Activated CD4-positive, alpha-beta T cell treated with anti-CD3 and anti-CD28 coated beads, Interleukin-2, Interleukin-4, amounts not matched to agents 100 ng/mL and 50 ng/mL, durations not matched to agents 16 hours and 8 hours (primary cell): ENCODE measurements at regions not wholly inside any gene's neighbourhood (a gene's known extent, or its start where the extent isn't known, plus 50 kb on each side); places are given as distances from the start of the nearest gene placed in this dataset.

ENCODE experiments used
- DNase-seq: peaks from one replicate; pipeline ENCODE4 v3.0.0-alpha.2; 2020; ENCODE audit warnings: low spot score

DNA sequence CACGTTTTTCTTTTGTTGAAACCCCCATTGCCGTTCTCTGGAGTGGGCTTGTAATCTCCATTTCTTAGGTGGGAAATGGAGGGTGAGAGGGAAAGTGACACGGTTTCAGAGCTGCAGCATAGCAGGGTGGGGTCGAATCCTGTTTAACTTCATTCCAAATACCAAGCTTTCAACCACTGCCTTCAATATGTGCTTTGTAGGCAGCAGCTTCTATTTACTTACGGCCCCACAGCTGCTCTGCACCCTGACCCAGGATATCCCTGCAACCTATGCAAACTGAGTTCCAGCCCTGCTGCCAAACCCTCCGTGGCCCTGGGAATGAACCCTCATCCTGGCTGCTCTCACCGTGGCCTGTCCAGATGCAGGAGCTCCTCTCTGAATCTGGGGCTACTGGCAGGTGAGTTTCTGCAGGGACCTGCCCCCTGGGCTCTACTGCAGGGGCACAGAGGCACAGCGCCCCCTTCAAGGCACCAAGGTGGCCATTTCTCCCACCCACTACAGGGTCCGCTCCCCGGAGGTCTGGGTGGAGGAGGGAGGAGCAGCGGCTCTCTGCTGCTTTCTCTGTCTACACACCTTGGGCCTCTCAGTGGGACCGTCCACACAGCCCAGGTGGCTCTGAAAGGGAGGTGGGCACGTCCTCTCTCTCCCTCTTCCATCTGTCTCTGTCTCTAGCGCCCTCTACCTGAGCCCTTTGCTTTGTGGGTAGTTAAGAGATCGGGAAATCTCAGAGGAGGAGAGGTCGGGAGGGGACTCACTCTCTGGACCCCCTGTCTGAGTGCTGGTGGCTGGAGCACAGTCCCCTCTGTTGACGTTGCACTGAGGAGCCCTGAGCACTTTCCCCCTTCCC, 279.1 kb downstream of the BRD1 start:
- DNase-seq: no peak

DNA sequence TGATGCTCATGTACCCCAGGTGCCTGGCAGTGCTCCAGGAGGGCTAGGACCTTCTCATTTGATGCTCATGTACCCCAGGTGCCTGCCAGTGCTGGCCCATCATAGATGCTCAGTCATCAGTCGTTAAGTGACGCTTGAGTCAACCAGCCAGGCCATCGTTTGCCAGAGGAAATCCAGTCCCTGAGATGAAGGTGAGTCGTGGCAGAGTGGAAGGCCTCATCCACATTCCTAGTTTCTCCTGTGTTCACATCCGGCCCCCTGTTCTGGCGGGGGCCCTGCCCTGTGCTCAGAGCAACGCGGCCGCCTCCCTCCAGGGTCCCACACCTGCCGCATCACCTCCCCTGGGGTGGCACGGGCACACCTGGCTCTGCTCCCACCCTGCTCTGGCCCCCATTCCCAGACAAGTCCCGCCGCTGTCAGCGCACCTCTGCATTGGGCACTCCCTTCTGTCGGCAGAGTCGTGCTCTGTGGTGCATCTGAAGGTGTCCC, 279.9 kb downstream of the BRD1 start:
- DNase-seq: no peak

- DNase-seq: no peak
Observed at GRCh38 chr22:49546811-49547585, 280.7 kb downstream of the BRD1 start.

GRCh38 chr22:49545606-49546005, 282.1 kb downstream of the BRD1 start:
- DNase-seq: no peak

GRCh38 chr22:49544286-49544685, 283.4 kb downstream of the BRD1 start:
- no peak for DNase-seq

- DNase-seq: no peak
Observed at GRCh38 chr22:49543876-49544275, 283.8 kb downstream of the BRD1 start.

DNA sequence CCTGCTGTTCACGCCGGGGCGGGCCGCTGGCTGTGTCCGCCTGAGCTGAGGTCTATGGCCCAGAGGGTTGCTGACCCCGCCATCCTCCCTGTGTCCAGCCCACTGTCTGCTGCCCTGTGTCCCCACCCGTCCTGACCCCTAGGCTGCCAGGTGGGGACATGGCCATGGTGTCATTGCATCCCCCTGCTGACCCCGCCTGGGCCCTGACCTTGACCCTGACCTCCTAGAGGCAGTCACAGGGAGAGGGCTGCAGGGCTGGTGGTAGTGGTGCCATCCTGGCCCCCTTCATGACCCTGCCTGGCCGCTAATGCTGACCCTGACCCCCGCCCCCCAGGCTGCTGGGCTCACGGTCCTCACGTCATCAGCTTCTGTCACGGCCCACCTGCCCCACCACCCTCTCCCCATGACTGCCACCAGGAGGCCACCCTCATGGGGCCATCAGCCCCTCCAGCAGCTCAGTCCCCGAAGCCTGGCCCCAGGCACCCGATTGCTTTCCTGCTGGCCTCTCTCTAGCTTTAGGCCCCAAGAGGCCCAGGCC, 285.9 kb downstream of the BRD1 start:
- no peak for DNase-seq

GRCh38 chr22:49540913-49541692, 286.6 kb downstream of the BRD1 start:
- no peak for DNase-seq

GRCh38 chr22:49540084-49540912, 287.4 kb downstream of the BRD1 start:
- DNase-seq: no peak

GRCh38 chr22:49538006-49538405, 289.7 kb downstream of the BRD1 start:
- DNase-seq: no peak

GRCh38 chr22:49536571-49537131, 291.0 kb downstream of the BRD1 start:
- no peak for DNase-seq

GRCh38 chr22:49535527-49536125, 292.0 kb downstream of the BRD1 start:
- no peak for DNase-seq

- DNase-seq: no peak
Observed at GRCh38 chr22:49535126-49535525, 292.5 kb downstream of the BRD1 start.

DNA sequence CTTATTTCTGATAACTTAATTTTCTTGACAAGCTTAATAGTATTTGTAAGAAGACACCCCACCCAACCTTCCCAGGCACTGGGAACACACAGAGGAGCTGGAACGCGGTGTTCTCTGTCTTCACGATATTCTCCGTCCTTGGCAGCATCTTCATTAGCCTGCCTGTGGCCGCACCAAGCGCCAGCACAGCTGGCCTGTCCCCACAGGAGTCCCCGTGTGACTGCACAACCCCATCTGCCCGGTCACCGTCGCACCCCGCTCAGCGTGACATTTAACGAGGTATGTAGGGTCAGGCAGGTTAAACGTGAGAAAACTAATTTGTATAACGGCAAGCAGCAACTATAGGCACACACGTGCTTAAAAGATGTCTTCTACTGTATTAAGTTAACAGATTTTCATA, 293.3 kb downstream of the BRD1 start:
- no peak for DNase-seq

DNA sequence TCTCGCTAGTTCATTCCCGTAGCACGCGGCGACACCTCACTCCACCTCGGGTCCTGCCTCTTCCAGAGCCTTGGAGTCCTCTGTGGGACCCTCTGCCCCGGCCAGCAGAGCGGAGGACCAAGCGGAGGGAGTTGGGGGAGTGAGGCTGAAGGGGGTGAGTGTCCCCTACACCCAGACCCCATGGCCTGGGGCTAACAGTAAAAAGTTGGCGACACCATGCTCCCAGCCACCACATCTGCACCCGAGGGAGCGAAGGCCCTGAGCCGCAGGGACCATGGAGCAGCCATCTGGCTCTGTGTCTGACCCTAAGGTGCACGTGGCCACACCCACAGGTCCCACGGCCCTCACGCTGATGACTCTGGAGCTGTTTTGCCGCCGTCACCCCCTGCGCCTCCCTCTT, 293.8 kb downstream of the BRD1 start:
- no peak for DNase-seq

- DNase-seq: no peak
Observed at GRCh38 chr22:49532869-49533802, 294.5 kb downstream of the BRD1 start.

GRCh38 chr22:49531368-49531791, 296.3 kb downstream of the BRD1 start:
- DNase-seq: no peak

GRCh38 chr22:49530671-49531367, 296.9 kb downstream of the BRD1 start:
- DNase-seq: no peak

- no peak for DNase-seq
Observed at GRCh38 chr22:49528420-49528720, 299.3 kb downstream of the BRD1 start.
